ENCODE measurements at regions not wholly inside any gene's neighbourhood (a gene's known extent, or its start where the extent isn't known, plus 50 kb on each side); places are given as distances from the start of the nearest gene placed in this dataset.
"Not testable (repeated sequence)": the region's sequence is repeated elsewhere in the genome, so short reads cannot be mapped to it uniquely, and the experiment has no call there.

GRCh38 chr6:128710315-128710714, 172.6 kb upstream of the LAMA2 start:
- DNase-seq (ENCODE audit: extremely low read depth, low read depth): no peak
- TF ChIP-seq CTCF (IDR thresholded peaks at IDR 0.05; ENCODE audit: low read depth, low read length): no peak

GRCh38 chr6:128704601-128705000, 178.3 kb upstream of the LAMA2 start:
- DNase-seq (ENCODE audit: extremely low read depth, low read depth): no peak
- TF ChIP-seq CTCF (IDR thresholded peaks at IDR 0.05; ENCODE audit: low read depth, low read length): no peak

GRCh38 chr6:128703794-128704193, 179.1 kb upstream of the LAMA2 start:
- DNase-seq (ENCODE audit: extremely low read depth, low read depth): not testable (repeated sequence)

- no peak for TF ChIP-seq CTCF (IDR thresholded peaks at IDR 0.05; ENCODE audit: low read depth, low read length)
- no peak for DNase-seq (ENCODE audit: extremely low read depth, low read depth)
Observed at GRCh38 chr6:128696691-128697689, 176.6 kb upstream of the PTPRK start.

GRCh38 chr6:128694303-128695009, 174.1 kb upstream of the PTPRK start:
- DNase-seq (ENCODE audit: extremely low read depth, low read depth): no peak
- no peak for TF ChIP-seq CTCF (IDR thresholded peaks at IDR 0.05; ENCODE audit: low read depth, low read length)

- DNase-seq (ENCODE audit: extremely low read depth, low read depth): no peak
- TF ChIP-seq CTCF (IDR thresholded peaks at IDR 0.05; ENCODE audit: low read depth, low read length): no peak
Observed at GRCh38 chr6:128690063-128690462, 169.7 kb upstream of the PTPRK start.

GRCh38 chr6:128686084-128686483, 165.7 kb upstream of the PTPRK start:
- TF ChIP-seq CTCF (IDR thresholded peaks at IDR 0.05; ENCODE audit: low read depth, low read length): no peak
- DNase-seq (ENCODE audit: extremely low read depth, low read depth): no peak

All from AG09319 (cell line).